HG02763 (cell line): ENCODE measurements at regions not wholly inside any gene's neighbourhood (a gene's known extent, or its start where the extent isn't known, plus 50 kb on each side); places are given as distances from the start of the nearest gene placed in this dataset.
"Not testable (repeated sequence)": the region's sequence is repeated elsewhere in the genome, so short reads cannot be mapped to it uniquely, and the experiment has no call there.

Experiments
- ATAC-seq: cut with Tn5 transposase; IDR thresholded peaks from one replicate; pipeline ENCODE4 v1.9.1; 2021; ENCODE audit warnings: mild to moderate bottlenecking, moderate library complexity; ENCODE audit not compliant: unreplicated experiment

GRCh38 chr5:66234241-66234640 is 90.1 kb downstream of the SREK1 start:
- no peak for ATAC-seq

GRCh38 chr5:66238435-66238834 is 94.3 kb downstream of the SREK1 start:
- no peak for ATAC-seq

GRCh38 chr5:66239034-66239433 is 94.9 kb downstream of the SREK1 start:
- no peak for ATAC-seq

GRCh38 chr5:66241136-66241825 is 97.2 kb downstream of the SREK1 start:
- ATAC-seq = no peak

GRCh38 chr5:66242050-66242715 is 98.1 kb downstream of the SREK1 start:
- ATAC-seq = no peak

- ATAC-seq = no peak
Measured at GRCh38 chr5:66246608-66247007, 102.5 kb downstream of the SREK1 start.

- ATAC-seq = no peak
Measured at GRCh38 chr5:66247176-66247960, 103.3 kb downstream of the SREK1 start.

- ATAC-seq = no peak
Measured at GRCh38 chr5:66248874-66249273, 104.8 kb downstream of the SREK1 start.

- ATAC-seq = no peak
Measured at GRCh38 chr5:66249920-66250319, 105.8 kb downstream of the SREK1 start.

- no peak for ATAC-seq
Measured at GRCh38 chr5:66252849-66253248, 108.7 kb downstream of the SREK1 start.

GRCh38 chr5:66255714-66256113 is 111.6 kb downstream of the SREK1 start:
- no peak for ATAC-seq

- no peak for ATAC-seq
Measured at GRCh38 chr5:66273121-66273520, 129.0 kb downstream of the SREK1 start.

- ATAC-seq = no peak
Measured at GRCh38 chr5:66276986-66277385, 132.9 kb downstream of the SREK1 start.

GRCh38 chr5:66277981-66278380 is 133.9 kb downstream of the SREK1 start:
- ATAC-seq = no peak

GRCh38 chr5:66281294-66281693 is 137.2 kb downstream of the SREK1 start:
- ATAC-seq = no peak

GRCh38 chr5:66284588-66285342 is 140.7 kb downstream of the SREK1 start:
- no peak for ATAC-seq

- ATAC-seq = no peak
Measured at GRCh38 chr5:66285343-66285922, 141.3 kb downstream of the SREK1 start.

- ATAC-seq = no peak
Measured at GRCh38 chr5:66291771-66292170, 147.7 kb downstream of the SREK1 start.

GRCh38 chr5:66293851-66294250 is 149.8 kb downstream of the SREK1 start:
- not testable (repeated sequence) for ATAC-seq

- no peak for ATAC-seq
Measured at GRCh38 chr5:66299463-66299862, 155.4 kb downstream of the SREK1 start.

- ATAC-seq = no peak
Measured at GRCh38 chr5:66302344-66302743, 158.2 kb downstream of the SREK1 start.
